Jurkat, Clone E6-1 (cell line): ENCODE measurements at regions not wholly inside any gene's neighbourhood (a gene's known extent, or its start where the extent isn't known, plus 50 kb on each side); places are given as distances from the start of the nearest gene placed in this dataset.
"Not testable (repeated sequence)": the region's sequence is repeated elsewhere in the genome, so short reads cannot be mapped to it uniquely, and the experiment has no call there.

ENCODE experiments used
- DNase-seq: peaks from one replicate; pipeline ENCODE4 v3.0.0-alpha.2; 2011; ENCODE audit warnings: low read depth, low spot score
- H3K4me3 ChIP-seq: 2 replicates; pipeline ENCODE4 v1.5.1; 2011; ENCODE audit warnings: mild to moderate bottlenecking, low read length, control low read depth, moderate library complexity

DNA sequence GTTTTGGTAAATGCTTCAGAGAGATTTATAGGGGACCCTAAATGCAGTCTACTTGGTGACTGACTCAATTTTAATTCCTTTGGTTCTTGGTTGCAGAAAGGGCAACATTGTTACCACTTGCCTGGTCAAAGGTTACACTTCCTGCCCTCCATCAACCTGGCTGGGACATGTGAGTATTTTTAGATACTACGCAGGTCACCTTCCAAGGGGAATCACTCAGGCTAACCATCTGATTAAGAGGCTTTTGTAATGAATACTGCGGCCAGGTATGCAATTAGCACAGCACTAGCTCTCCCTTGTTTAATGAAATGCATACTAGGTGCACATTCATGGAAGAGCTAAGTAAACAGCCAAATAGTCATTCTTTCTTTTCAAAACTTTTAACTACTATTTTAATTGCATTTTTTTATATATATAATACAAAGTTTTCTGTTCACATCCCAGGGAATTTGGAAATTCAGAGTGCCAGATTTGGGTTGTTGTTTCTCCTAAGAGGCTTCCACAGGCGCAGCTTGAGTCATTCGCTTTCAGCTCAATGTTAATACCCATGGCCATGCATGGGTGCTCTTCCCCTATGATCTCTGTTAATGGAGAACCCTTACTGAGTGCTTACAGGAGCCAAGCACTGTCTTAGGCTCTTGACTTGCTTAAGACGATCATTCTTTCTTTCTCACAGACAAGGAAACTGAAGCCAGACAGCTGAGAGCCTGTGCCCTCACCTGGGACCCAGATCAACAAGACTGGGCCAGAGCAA lies 152.2 kb downstream of the MTX2 start:
- H3K4me3 ChIP-seq, result no peak overlapping the region
- DNase-seq, result no peak

DNA sequence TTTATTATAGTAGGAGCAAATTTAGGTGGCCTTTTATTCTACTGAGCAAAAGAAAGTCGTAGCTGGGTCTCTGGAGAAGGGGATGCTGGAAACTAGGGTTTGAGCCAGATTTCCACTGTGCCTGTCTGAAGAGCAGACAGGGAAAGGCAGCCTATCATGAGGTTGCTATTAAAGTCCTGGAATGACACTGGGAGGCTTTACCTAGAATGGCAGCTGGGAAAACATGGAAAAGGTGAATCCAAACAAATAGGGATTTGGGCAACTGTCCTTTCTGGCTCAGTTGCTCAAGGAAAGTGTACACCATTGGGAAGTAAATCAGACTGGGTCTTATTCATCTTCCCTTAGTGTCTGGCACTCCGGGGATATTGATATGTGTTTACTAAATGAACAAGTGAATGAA lies 154.6 kb downstream of the MTX2 start:
- no peak for DNase-seq
- no peak overlapping the region for H3K4me3 ChIP-seq

DNA sequence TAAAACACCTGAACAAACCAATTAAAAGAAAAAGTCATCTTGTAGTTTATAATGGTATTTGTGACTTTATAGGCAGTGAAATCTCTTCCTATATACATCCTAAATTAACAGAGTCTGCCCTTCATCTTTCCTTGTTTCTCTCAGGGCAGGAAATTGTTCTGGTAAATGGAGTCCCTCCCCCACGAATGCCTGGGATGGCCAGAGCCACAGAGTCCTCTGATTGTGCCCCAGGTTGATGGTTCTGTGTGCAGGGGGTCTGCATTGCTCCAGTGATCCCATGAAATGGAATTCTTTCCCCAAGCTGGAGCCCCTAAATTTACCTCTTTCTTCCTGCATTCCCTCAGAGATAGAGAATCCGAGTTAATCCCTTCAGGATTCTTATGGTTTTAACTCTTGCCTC lies 155.5 kb downstream of the MTX2 start:
- no peak for DNase-seq
- H3K4me3 ChIP-seq, result no peak overlapping the region

DNA sequence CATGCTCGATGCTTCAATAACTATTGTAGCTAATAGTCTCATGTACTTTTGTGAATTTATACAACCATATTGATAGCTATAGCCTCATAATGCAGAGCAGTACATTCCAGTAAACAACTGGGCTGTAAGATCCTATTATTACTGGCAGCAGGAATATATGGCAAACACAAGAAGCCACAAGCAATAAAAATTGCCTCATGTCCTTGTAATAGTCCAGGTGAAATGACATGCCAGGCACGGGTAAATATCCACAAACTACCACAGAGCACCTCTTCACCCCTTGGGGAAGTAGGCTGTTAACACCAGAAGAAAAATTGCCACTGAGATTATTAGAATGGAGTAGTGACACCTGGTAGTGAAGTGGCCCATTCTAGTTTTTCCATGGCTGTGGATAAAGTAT lies 158.3 kb downstream of the MTX2 start:
- DNase-seq, result no peak
- no peak overlapping the region for H3K4me3 ChIP-seq

DNA sequence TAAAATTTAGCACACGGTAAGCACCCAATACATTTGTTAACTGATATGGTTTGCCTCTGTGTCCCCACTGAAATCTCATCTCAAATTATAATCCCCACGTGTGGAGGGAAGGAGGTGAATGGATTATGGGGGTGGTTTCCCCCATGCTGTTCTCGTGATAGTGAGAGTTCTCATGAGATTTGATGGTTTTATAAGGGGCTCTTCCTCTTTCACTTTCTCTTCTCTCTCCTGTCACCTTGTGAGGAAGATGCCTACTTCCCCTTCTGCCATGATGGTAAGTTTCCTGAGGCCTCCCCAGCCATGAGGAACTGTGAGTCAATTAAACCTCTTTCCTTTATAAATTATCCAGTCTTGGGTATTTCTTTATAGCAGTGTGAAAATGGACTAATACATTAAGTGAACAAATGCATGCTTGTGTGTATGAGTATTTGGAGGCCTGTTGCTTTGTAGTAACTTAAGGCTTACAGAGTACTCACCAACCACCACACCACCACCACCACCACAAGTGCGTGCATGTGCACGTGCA lies 159.8 kb downstream of the MTX2 start:
- not testable (repeated sequence) for H3K4me3 ChIP-seq, DNase-seq

DNA sequence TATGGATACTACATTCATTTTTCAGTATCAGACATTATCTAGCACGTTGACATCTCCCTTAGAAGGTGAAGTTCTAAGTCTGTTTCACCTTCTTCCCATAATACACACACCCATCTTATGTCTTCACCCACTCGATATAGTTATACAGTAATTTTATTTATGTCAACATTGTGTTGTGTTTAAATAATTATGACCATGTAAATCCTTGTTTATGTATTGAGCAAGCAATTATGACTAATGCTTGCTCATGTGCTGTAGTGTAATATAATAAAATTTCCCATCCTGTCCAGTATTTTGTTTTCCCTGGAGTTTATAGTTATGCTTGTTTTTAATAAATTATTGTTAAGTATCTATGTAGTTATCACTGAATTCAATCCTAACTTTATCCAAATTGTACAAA lies 163.2 kb downstream of the MTX2 start:
- no peak for DNase-seq
- no peak overlapping the region for H3K4me3 ChIP-seq

DNA sequence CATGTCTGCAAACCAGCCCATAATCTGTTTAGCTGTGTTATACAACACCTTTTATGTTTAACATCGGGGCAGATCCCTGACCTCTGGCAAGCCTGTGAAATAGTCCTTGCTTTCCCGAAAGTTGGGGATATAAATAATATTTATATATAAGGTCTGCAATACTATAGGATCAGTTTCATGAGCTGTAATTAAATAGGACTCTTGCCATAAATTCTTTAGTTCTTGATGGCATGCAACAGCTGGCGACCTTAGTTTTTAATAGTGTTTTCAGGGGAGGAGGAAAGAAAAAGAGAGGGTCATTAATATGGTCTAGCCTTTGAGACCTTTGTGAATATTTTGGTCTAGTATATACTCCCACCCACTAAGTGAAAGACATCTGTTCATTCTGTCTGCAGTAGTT lies 166.5 kb downstream of the MTX2 start:
- H3K4me3 ChIP-seq, result no peak overlapping the region
- DNase-seq, result no peak

DNA sequence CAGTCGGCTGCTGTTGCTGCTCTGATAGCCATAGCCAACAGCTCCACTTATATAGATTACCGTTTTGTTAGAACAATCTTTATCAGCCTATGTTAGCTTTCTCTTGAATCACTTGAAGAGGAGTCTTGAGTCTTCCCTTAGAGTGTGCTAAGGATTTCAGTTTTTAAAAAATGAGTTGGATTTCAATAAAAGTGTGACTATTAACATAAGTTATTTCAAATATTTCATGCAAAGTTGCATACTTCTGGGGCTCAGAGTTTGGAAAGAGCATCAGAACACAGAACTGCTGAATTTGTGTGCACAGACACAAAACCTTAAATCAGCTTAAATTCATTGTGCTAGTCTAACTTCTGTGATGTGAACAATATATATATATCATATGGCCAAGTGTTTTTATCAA lies 174.7 kb downstream of the MTX2 start:
- no peak for DNase-seq
- no peak overlapping the region for H3K4me3 ChIP-seq

DNA sequence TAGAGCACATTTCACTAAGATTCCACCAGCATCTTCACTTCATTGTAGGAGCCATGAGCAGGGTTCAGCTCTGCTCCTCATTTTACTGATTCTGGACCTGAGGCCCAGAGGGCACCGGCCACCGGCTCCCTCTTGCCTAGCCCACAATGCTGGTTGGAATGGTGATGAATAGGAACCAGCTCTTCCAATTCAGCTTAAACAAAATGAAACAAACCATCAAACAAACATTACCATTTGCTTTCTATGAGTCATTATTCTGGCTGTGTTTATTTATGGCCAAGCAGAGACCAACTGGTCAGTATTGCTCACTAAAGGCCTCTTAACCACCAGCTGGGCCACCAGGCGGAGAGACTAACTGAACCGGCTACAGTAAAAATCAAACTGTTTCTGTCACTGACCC lies 176.7 kb downstream of the MTX2 start:
- no peak overlapping the region for H3K4me3 ChIP-seq
- DNase-seq, result no peak

DNA sequence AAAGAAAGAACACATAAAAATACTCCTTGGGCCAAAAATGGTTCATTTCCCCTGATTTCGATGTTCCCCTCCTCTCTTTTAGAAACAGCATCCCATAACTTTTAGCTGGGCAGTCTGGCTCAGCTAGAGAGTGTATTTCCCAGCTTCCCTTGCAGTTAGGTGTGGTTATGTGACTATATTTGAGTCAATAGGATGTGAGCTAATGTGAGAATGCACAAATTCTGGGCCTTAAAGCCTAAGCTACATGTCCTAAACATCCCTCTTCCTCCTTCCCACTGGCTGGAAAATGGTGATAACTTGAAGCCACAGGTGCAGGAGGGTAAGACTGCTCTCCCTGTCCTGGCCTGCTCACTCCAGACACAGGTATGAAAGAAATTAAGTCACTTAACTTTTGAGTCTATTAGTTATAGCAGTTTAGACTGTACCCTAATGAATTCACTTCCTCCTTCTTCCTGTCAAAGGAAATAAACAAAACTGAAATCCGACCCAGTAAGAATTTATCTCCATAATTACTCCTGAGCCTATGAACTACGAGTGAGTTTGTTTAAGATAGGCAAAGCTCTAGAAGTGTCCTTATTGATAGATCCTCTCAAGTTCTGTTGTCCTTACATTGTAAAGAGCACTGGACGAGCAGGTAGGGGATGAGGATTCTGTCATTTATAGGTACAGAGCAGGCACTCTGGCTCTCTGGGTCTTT lies 177.6 kb downstream of the MTX2 start:
- H3K4me3 ChIP-seq, result no peak overlapping the region
- no peak for DNase-seq

DNA sequence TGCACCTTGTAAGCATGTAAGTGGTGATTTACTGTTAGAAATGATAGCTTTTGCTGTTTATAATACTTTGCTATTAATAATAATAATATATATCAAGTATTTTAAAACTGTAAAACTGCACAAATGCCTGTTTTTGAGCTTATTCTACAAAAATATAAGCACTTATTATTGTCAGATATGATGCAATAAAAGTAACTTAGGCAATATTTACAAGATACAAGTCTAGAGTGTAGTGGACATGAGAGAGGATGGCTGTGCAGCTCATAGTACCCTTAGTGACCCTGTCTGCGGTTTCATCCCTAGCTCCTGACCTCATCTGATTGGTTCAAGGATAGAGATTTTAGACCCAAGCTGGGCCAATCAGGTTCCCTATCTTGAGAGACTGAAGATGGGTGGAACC lies 178.4 kb downstream of the MTX2 start:
- no peak overlapping the region for H3K4me3 ChIP-seq
- no peak for DNase-seq

DNA sequence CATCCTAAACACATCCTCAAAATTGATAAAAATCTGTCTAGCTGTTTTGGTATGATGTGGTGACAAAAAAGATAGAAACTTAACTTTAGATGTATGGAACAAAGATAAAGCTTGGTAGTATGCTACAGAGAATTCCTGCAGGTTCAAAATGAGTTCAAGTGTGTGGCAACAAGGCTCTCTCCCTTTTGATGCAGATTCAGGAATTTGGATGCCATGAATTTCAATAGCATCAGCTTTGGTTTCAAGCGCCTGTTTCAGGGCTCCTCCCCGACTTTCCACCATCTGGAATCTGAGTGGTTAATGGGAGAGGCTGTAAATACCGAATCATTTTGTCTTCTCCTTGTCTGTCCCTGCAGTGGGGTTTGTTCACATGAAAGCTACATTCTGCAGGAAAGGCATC lies 180.6 kb downstream of the MTX2 start:
- no peak for DNase-seq
- H3K4me3 ChIP-seq, result no peak overlapping the region

DNA sequence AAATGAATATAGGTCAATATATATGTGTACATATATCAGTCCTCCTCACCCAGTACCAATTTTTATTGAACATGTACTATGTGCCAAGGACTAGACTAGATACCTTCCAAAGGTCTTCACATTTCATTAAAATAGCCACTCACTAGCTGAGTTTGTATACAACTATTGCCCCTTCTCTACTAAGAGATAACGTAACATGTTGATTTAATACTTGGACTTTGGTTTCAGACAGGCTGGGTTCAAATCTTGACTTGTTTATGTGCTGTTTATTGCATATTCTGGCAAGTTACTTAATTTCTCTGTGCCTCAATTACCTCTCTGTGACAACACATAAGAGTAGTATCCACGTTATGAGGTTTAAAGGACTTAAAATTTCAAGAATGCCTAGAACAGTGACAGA lies 184.5 kb downstream of the MTX2 start:
- no peak for DNase-seq
- H3K4me3 ChIP-seq, result no peak overlapping the region

DNA sequence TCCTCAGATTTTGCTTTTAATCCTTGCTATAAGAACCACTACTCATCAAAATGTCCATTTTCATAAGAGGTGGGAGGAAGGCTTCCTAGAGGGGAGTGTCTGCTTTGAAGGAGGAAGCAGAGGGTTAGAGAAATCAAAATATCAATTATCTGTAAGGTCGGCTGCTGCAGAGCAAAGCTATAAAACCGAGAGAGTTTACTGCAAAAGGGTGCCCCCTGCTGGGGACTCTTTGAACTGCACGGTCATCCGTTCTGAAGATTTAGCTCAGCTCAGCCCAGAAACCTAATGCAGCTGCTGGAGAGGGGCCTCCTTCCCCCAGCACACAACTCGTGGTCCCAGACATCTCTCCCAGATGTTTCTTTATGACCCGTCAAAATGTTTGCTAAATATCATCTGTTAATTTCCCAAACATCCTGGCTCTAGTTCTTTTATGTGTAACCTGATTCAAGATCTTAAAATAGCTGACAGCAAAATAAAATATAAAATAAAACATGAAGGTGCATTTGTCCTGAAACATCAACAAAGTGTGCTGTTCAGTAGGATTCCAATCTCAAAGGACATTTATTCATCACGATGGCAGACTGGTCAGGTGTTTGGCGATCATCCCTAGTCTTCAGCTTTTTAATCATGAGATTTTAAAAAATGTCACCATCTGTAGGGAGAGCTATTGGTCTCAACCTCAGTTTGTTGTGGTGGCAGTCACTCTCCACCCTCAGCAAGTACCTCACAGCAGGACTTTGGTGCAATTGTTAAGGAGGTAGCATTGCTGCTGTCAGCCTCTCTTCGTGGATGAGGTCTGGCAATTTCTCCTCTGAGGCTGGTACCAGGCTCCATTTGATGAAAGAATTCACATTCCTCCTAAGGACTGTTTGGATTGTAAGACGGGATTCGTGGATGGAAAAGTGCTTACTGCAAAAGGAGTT lies 185.9 kb downstream of the MTX2 start:
- DNase-seq, result peak; percentile 74
- no peak overlapping the region for H3K4me3 ChIP-seq

DNA sequence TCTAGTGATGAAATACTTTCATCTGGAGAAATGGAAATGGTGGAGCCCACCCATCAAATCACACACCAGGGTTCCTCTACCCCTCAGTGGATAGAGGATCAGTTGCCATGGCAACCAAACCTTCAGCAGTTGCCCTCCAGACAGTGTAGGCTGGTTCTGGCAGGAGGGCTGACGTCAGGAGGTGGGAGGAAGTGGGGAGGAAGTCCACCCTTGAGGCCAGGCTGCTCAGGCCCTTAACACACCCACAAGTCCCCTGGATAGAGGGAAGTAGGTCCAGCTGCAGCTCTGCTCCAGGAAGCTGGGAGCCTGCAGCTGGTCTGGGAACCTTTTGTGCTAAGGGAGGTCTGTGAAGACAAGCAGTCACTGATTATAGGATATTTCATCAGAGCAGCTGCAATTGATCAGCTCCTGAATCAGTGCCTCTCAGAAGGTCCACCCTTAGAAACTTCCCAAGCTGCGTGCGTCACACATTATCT lies 186.6 kb downstream of the MTX2 start:
- no peak for DNase-seq
- no peak overlapping the region for H3K4me3 ChIP-seq

DNA sequence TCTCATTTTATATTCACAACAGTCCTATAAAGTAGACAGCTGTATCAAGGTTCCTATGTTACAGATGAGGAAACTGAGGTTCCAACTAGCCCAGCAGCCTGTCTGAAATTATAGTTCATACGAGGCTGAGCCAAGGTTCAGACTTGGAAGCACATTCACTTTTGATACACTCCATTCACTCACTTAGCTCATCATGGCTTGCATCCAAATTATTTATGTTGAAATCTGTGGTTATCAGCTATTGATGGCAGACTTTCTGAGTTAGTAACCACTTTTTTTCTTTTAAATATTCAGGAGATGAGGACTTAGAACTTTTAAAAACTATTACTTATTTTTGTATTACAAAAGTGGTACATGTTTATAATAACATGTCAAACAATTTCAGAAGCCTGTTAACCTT lies 188.2 kb downstream of the MTX2 start:
- DNase-seq, result no peak
- H3K4me3 ChIP-seq, result no peak overlapping the region

DNA sequence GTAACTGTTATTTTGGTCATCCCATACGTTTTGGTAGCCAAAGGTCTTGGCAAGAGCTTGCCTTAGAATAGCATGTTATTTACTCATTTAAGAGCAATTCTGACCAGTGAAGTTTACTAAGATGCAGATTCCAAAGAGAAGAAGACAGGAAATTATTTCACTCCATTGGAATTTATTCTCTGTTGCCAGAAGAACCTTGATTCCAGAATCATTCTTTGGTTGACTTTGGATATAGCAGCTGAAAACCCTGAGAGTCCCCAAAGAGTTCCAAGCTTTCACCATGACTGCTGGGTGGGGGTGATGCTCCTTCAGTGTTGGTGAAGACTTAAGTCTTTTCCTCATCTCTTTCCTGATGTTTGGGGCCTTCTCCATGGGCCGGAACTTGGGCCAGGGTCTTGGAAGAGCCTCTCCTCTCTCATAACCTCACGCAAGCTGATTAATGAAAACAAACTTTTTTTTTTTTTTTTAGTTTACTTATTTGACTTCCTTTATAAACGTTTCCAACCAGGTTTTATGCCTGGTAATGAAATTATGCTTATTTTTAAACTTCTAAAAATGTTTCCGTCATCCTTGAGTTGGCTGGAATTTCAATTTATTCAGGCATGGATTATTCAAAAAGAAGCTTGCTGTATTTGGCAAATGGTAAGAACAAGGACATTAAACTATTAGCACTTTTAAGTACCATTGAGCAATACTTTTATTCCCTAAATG lies 192.0 kb downstream of the MTX2 start:
- DNase-seq, result no peak
- H3K4me3 ChIP-seq, result no peak overlapping the region

DNA sequence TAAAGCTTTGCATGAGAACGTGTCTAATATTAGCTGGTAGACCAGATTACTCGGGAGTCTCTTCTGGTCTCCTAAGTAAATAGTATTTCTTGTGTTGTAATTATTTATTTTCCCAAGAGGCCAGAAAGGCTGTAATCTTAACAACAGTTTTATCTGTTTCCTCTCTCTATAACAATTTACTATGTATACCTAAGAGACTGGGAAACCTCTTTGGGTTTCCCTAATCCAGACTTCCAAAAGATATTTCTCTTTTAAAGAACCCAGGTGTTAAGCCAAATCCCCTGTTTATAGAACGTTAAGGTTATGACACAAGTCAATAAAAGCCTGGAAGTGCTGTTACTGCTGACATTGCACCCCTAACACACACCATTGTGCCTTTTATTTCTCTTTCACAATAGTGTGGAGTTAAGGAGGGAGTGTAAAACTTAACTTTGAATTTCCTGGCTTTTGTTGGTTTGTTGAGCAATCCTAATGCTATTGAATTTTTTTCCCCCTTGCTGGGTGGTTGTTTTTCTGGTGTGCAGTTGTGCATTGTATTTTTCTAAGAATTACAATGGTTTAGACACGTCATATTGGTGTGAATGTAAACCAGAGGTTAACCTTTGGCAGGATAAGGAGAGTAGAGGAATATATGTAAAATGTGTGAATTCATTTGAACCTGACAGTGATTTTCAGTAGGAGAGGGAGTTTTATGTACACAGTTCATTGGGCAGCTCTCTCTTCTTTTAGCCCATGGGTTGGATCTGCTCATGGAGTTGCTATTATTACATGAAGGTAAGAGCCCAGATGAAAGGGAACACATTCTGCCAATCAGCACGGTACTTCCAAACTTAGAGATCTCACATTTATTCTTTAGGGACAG lies 192.8 kb downstream of the MTX2 start:
- H3K4me3 ChIP-seq, result no peak overlapping the region
- DNase-seq, result no peak
